Mucosa of descending colon (tissue), 3 donors: ENCODE measurements at regions not wholly inside any gene's neighbourhood (a gene's known extent, or its start where the extent isn't known, plus 50 kb on each side); places are given as distances from the start of the nearest gene placed in this dataset.
A peak's percentile ranks its signal among the peaks of the same experiment; 100 is the strongest.

Experiments used
- ATAC-seq: fragments of 200-7000 bp; cut with Tn5 transposase; one replicate; pipeline ENCODE4 v1.9.1; 2020; ENCODE audit warnings: mild to moderate bottlenecking, moderate library complexity
- DNase-seq, 3 donors: peaks; one replicate each; pipeline ENCODE4 v3.0.0-alpha.2; 2020
- H3K36me3 ChIP-seq: fragments of 200-600 bp; one replicate; pipeline ENCODE4 v1.8.0; 2021; ENCODE audit warnings: low read depth, mild to moderate bottlenecking
- H3K4me1 ChIP-seq: fragments of 200-600 bp; one replicate; pipeline ENCODE4 v1.8.0; 2021; ENCODE audit warnings: low read depth, mild to moderate bottlenecking
- H3K4me3 ChIP-seq: fragments of 200-600 bp; one replicate; pipeline ENCODE4 v1.8.0; 2021; ENCODE audit warnings: mild to moderate bottlenecking
- H3K9me3 ChIP-seq: fragments of 200-600 bp; one replicate; pipeline ENCODE4 v1.8.0; 2021; ENCODE audit warnings: mild to moderate bottlenecking
- intact Hi-C, 2 donors: fragments of 100-400 bp; cut with DNase I in 1 of 2; cut with micrococcal nuclease in 1 of 2; formaldehyde crosslinking; loops; one replicate each; pipeline versions ENCODE4 v1.11.0 to v1.11.1; 2022; cut with DNase I, micrococcal nuclease
- TF ChIP-seq, protein P1 (sequence below): fragments of 200-600 bp; IDR thresholded peaks from one replicate; pipeline ENCODE4 v1.8.0; 2022; ENCODE audit warnings: antibody characterized with exemption, mild to moderate bottlenecking
- donor health status: DM: no; HTN: no; CAD: no; lungs with moderate emphysema.
- donor health status: DM: no; HTN: no; CAD: no.
- donor health status: DM: no; HTN: yes; CAD: no.

DNA sequence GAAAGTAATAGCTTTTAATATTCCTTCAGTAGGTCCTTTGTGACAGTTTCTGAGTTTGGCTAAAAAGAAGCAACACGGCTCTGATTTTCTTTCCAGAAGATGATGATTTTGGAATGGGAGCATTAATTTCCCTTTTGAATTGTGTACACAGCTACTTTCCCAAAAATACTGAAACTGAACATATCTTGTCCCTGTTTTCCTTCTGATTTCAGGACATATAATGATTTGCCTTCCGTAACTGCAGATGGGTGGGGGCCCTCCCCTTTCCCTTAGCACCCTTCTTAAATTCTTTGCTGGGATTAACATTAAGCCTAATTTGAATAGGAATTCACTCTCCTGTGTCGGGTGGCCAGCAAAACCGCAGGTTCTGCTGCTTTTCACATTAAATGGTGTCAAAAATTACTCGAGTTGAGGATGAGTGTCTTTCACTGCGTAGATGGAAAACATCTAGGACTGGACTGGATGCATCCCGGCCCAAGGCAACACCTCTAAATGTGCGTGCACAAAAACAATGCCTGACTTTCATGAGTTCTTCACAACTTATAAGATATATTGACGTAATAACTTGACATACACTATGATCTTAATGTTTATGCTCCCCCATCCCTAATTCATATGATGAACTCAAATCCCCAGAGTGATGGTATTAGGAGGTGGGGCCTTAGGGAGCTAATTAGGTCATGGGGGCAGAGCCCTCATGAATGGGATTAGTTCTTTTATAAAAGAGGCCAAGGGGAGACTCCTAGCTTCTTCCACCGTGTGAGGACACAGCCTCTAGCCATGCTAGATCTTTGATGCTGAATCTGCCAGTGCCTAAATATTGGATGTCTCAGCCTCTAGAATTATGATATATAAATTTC lies 158.1 kb downstream of the AEBP2 start:
- H3K4me1 ChIP-seq, result no peaks in the 10 kb centered on the region
- no peak for ATAC-seq
- no peak overlapping the region for H3K4me3 ChIP-seq
- no peaks in the 10 kb centered on the region for H3K9me3 ChIP-seq
- TF ChIP-seq, protein P1, sequence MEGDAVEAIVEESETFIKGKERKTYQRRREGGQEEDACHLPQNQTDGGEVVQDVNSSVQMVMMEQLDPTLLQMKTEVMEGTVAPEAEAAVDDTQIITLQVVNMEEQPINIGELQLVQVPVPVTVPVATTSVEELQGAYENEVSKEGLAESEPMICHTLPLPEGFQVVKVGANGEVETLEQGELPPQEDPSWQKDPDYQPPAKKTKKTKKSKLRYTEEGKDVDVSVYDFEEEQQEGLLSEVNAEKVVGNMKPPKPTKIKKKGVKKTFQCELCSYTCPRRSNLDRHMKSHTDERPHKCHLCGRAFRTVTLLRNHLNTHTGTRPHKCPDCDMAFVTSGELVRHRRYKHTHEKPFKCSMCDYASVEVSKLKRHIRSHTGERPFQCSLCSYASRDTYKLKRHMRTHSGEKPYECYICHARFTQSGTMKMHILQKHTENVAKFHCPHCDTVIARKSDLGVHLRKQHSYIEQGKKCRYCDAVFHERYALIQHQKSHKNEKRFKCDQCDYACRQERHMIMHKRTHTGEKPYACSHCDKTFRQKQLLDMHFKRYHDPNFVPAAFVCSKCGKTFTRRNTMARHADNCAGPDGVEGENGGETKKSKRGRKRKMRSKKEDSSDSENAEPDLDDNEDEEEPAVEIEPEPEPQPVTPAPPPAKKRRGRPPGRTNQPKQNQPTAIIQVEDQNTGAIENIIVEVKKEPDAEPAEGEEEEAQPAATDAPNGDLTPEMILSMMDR, result no peak
- no peaks in the 10 kb centered on the region for H3K36me3 ChIP-seq
- no peak for DNase-seq
- intact Hi-C loops, result no loop called here

DNA sequence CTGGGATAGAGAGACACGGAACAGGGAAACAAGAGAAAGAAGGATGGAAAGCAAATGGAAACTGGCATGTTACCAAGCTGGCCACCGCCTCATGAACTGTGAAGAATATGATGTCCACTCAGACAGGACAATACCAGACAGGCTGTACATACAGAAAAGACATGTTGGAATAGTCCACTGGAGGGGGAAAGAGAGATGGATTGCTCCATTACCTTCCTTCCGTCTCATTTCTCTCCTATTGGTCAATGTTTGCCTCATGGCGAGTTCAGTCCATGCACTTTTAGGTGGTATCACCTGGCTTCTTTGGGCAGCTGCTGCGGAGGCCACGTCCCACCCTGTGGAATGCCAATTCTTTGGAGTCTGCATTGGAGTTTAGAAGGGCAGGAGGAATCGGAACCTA lies 166.4 kb downstream of the AEBP2 start:
- intact Hi-C loops, result no loop called here
- TF ChIP-seq, protein P1, result no peak
- Histone ChIP-seq H3K9me3 (no peaks in the 10 kb centered on the region), H3K4me1 (no peaks in the 10 kb centered on the region), H3K36me3 (no peaks in the 10 kb centered on the region), H3K4me3 (no peak overlapping the region)
- ATAC-seq, result no peak
- no peak for DNase-seq

DNA sequence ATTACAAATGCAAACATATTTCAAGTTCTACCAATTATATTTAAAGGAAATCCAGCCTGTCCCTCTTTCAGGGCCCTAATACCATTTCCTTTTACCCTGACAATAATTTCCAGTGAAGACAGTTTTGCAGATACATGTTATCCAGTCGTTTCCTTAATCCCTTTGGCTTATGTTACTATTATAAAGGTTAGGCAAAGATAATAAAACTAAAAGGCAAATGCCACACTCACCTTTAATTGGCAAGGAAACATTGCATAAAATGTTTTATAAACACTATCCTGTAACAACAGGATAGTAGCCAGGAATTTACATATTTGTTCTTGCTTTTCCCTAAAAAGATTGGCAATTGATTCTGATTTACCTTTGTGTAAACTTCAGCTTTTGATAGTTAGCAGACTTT lies 168.7 kb downstream of the AEBP2 start:
- Histone ChIP-seq H3K9me3 (no peaks in the 10 kb centered on the region), H3K36me3 (no peaks in the 10 kb centered on the region), H3K4me3 (no peak overlapping the region), H3K4me1 (no peaks in the 10 kb centered on the region)
- intact Hi-C loops, result no loop called here
- TF ChIP-seq, protein P1, result no peak
- ATAC-seq, result peak; percentile 77
- no peak for DNase-seq

DNA sequence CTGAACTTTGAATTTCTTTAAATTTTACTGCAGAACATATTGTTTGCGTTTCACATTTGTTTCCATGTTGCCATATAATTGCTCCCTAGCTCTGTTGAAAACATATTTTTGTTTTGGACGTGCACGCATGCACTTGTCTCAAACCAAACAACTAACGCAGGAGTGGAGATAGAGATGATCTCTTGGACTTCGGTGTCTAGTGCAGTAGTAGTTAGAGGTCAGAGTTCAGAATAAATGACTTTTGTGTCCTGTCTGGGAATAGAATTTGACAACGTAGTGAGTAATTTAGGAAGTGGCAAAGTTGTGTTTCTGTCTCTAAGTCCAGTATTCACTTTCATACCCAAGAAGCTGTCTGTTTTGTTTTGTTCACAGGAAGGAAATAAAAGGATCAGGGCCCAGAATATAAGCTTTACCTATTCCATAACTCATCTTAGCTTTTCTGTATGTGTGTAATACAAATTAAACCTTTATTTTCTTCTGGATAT lies 173.8 kb downstream of the AEBP2 start:
- ATAC-seq (no peak), DNase-seq (no peak)
- Histone ChIP-seq H3K9me3 (no peaks in the 10 kb centered on the region), H3K4me3 (no peak overlapping the region), H3K36me3 (no peaks in the 10 kb centered on the region), H3K4me1 (no peaks in the 10 kb centered on the region)
- TF ChIP-seq, protein P1, result no peak
- intact Hi-C loops, result no loop called here

DNA sequence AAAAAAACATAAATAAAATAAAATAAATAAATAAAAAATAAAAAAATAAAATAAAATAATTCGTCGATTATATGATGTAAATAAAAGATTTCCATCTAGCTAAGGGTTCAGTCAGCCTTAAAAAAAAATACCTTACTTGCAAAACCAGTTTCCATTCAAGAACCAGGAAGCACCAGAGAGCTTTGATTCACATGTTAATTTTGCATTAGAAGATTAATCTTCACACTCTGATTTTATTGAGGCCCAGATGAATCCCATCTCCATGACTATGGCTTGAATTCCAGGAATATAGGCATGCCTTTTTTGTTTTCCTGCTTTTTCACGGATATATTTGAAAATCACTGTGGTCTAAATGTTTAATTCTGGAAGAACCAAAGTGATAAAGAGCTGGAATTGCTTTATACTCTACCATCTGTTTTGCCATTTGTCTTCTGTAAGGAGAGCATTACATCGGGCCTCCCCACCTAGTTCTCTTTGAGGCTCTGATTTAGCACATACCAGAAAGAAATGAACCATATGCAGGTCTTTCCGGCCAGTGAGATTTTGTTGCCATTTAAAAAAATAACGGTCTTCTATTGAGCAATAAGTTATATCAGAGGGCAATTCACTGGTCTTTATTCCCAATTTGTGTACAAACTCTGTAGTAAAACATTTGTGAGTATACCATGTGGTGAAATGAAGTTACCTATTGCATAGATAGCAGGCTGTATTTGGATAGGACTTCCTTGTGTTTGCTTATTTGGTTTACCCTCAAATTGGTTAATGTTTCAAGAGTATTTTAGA lies 175.5 kb downstream of the AEBP2 start:
- H3K4me1 ChIP-seq, result no peaks in the 10 kb centered on the region
- TF ChIP-seq, protein P1, result no peak
- intact Hi-C loops, result no loop called here
- DNase-seq (no peak), ATAC-seq (peak; percentile 49)
- H3K36me3 ChIP-seq, result no peaks in the 10 kb centered on the region
- no peaks in the 10 kb centered on the region for H3K9me3 ChIP-seq
- H3K4me3 ChIP-seq, result no peak overlapping the region
